ENCODE measurements at regions not wholly inside any gene's neighbourhood (a gene's known extent, or its start where the extent isn't known, plus 50 kb on each side); places are given as distances from the start of the nearest gene placed in this dataset.
"Not testable (repeated sequence)": the region's sequence is repeated elsewhere in the genome, so short reads cannot be mapped to it uniquely, and the experiment has no call there.

- H4K20me1 ChIP-seq (ENCODE audit: control insufficient read depth, insufficient read depth, low read depth, low read length) = no peaks in the 10 kb centered on the region
- H3K9me3 ChIP-seq (ENCODE audit: control insufficient read depth, insufficient read depth, low read length) = no peaks in the 10 kb centered on the region
- no peaks in the 10 kb centered on the region for H3K27me3 ChIP-seq (ENCODE audit: control insufficient read depth, low read length)
- H3K9me2 ChIP-seq (replicated peaks; ENCODE audit: control insufficient read depth, low read length) = no peaks in the 10 kb centered on the region
- no peaks in the 10 kb centered on the region for H3K4me1 ChIP-seq (ENCODE audit: control insufficient read depth, low read length)
- H3F3A ChIP-seq (ENCODE audit: control insufficient read depth, insufficient read depth) = peaks cover 4% of the 10 kb centered on the region; the same call in 1 of the 2 replicates
- no peak overlapping the region for H3K4me2 ChIP-seq (ENCODE audit: low read length)
- TF ChIP-seq EZH2phosphoT487 (IDR thresholded peaks at IDR 0.05; ENCODE audit: borderline replicate concordance, low read length) = no peak
- TF ChIP-seq CTCF (IDR thresholded peaks at IDR 0.05; ENCODE audit: low read depth, low read length, poor library complexity, severe bottlenecking) = no peak
- no peak overlapping the region for H3K4me3 ChIP-seq (ENCODE audit: low read length)
- no peak overlapping the region for H3K27ac ChIP-seq (ENCODE audit: low read depth, low read length)
- H3K36me3 ChIP-seq (ENCODE audit: control insufficient read depth, low read length) = no peaks in the 10 kb centered on the region
- no peaks in the 10 kb centered on the region for H3K79me2 ChIP-seq (ENCODE audit: control insufficient read depth, low read length)
Observed at GRCh38 chr20:53884859-53885541, 185.4 kb downstream of the BCAS1 start.

- H3K27ac ChIP-seq (ENCODE audit: low read depth, low read length) = no peak overlapping the region
- peaks cover 4% of the 10 kb centered on the region; the same call in 1 of the 2 replicates for H3F3A ChIP-seq (ENCODE audit: control insufficient read depth, insufficient read depth)
- H3K79me2 ChIP-seq (ENCODE audit: control insufficient read depth, low read length) = no peaks in the 10 kb centered on the region
- no peak overlapping the region for H3K4me3 ChIP-seq (ENCODE audit: low read length)
- TF ChIP-seq EZH2phosphoT487 (IDR thresholded peaks at IDR 0.05; ENCODE audit: borderline replicate concordance, low read length) = no peak
- TF ChIP-seq CTCF (IDR thresholded peaks at IDR 0.05; ENCODE audit: low read depth, low read length, poor library complexity, severe bottlenecking) = no peak
- no peaks in the 10 kb centered on the region for H3K27me3 ChIP-seq (ENCODE audit: control insufficient read depth, low read length)
- no peaks in the 10 kb centered on the region for H3K4me1 ChIP-seq (ENCODE audit: control insufficient read depth, low read length)
- no peaks in the 10 kb centered on the region for H3K9me3 ChIP-seq (ENCODE audit: control insufficient read depth, insufficient read depth, low read length)
- H4K20me1 ChIP-seq (ENCODE audit: control insufficient read depth, insufficient read depth, low read depth, low read length) = no peaks in the 10 kb centered on the region
- no peaks in the 10 kb centered on the region for H3K9me2 ChIP-seq (replicated peaks; ENCODE audit: control insufficient read depth, low read length)
- H3K4me2 ChIP-seq (ENCODE audit: low read length) = no peak overlapping the region
- no peaks in the 10 kb centered on the region for H3K36me3 ChIP-seq (ENCODE audit: control insufficient read depth, low read length)
Observed at GRCh38 chr20:53883098-53883911, 187.1 kb downstream of the BCAS1 start.

- H3K27ac ChIP-seq (ENCODE audit: low read depth, low read length); H3K9me2 ChIP-seq (replicated peaks; ENCODE audit: control insufficient read depth, low read length); H3K9me3 ChIP-seq (ENCODE audit: control insufficient read depth, insufficient read depth, low read length); H3F3A ChIP-seq (ENCODE audit: control insufficient read depth, insufficient read depth); H3K36me3 ChIP-seq (ENCODE audit: control insufficient read depth, low read length); H3K4me3 ChIP-seq (ENCODE audit: low read length); H3K79me2 ChIP-seq (ENCODE audit: control insufficient read depth, low read length); H3K4me1 ChIP-seq (ENCODE audit: control insufficient read depth, low read length); H3K27me3 ChIP-seq (ENCODE audit: control insufficient read depth, low read length); H4K20me1 ChIP-seq (ENCODE audit: control insufficient read depth, insufficient read depth, low read depth, low read length); H3K4me2 ChIP-seq (ENCODE audit: low read length): not testable (repeated sequence)
Observed at GRCh38 chr20:53882438-53882986, 187.9 kb downstream of the BCAS1 start.

- Histone ChIP-seq H3K4me1 (ENCODE audit: control insufficient read depth, low read length) (no peaks in the 10 kb centered on the region), H3K4me2 (ENCODE audit: low read length) (no peak overlapping the region), H3K9me3 (ENCODE audit: control insufficient read depth, insufficient read depth, low read length) (no peaks in the 10 kb centered on the region), H3K27ac (ENCODE audit: low read depth, low read length) (no peak overlapping the region), H3K36me3 (ENCODE audit: control insufficient read depth, low read length) (no peaks in the 10 kb centered on the region), H3K27me3 (ENCODE audit: control insufficient read depth, low read length) (no peaks in the 10 kb centered on the region), H4K20me1 (ENCODE audit: control insufficient read depth, insufficient read depth, low read depth, low read length) (no peaks in the 10 kb centered on the region), H3K4me3 (ENCODE audit: low read length) (no peak overlapping the region), H3F3A (ENCODE audit: control insufficient read depth, insufficient read depth) (peaks cover 4% of the 10 kb centered on the region; the same call in 1 of the 2 replicates), H3K9me2 (replicated peaks; ENCODE audit: control insufficient read depth, low read length) (no peaks in the 10 kb centered on the region), H3K79me2 (ENCODE audit: control insufficient read depth, low read length) (no peaks in the 10 kb centered on the region)
- no peak for TF ChIP-seq EZH2phosphoT487 (IDR thresholded peaks at IDR 0.05; ENCODE audit: borderline replicate concordance, low read length)
- no peak for TF ChIP-seq CTCF (IDR thresholded peaks at IDR 0.05; ENCODE audit: low read depth, low read length, poor library complexity, severe bottlenecking)
Observed at GRCh38 chr20:53881362-53881761, 189.0 kb downstream of the BCAS1 start.

Data from DOHH2 (cell line).